GM19035 (cell line): ENCODE measurements at regions not wholly inside any gene's neighbourhood (a gene's known extent, or its start where the extent isn't known, plus 50 kb on each side); places are given as distances from the start of the nearest gene placed in this dataset.
"Not testable (repeated sequence)": the region's sequence is repeated elsewhere in the genome, so short reads cannot be mapped to it uniquely, and the experiment has no call there.

Source experiments
- ATAC-seq: cut with Tn5 transposase; IDR thresholded peaks from one replicate; pipeline ENCODE4 v1.9.1; 2021; ENCODE audit not compliant: unreplicated experiment

- no peak for ATAC-seq
Measured at GRCh38 chr5:32916648-32917047, 205.5 kb downstream of the NPR3 start.

GRCh38 chr5:32928761-32929160 lies 217.6 kb downstream of the NPR3 start:
- no peak for ATAC-seq

GRCh38 chr5:32931438-32931837 lies 220.3 kb downstream of the NPR3 start:
- not testable (repeated sequence) for ATAC-seq

DNA sequence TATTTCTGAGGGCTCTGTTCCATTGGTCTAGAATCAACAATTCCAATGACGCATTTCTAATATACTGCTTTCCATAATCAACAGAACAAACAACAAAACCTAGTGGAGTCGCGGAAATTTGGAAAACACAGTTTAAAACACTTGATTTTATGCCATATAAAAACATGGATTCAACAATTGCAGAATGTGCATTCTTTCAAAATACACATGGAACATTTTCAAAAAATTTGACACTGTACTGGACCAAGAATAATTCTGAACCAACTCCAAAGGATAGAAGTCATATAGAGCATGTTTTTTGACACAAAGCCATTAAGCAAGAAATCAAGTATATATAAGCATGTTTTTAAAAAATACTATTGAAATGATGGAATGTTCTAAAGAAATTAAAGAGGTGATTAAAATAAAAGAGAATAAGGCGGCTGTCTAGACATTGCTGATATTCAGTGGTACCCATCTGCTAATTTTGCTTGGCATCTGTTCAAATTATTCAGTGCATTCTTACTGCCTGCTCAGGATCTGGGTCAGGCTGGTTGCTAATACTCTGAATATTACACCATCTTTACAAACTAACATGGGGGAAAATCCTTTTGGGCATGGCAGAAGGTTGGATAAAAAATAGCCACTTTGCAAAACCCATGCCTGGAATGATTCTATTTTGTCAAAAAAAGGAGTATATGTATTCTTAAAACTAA lies 221.3 kb downstream of the NPR3 start:
- ATAC-seq, result no peak

DNA sequence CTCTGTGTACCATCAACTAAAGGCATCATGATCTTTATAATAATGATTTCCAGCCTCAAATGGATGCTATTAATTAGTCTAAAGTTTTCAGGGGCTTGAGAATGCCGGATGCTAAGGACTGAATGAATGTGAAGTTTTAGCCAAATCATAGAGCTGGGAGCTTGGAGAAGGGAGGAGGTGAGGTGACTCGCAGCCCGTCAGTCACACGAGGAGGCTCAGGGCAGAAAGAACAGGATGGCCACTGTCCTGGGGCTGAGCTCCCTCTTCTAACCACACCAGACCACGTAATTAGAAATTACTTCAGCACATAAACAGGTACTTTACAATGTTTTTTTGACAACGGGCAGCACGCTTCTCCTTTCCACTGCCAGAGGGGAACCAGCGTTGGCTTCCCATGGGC lies 222.6 kb downstream of the NPR3 start:
- ATAC-seq, result no peak

DNA sequence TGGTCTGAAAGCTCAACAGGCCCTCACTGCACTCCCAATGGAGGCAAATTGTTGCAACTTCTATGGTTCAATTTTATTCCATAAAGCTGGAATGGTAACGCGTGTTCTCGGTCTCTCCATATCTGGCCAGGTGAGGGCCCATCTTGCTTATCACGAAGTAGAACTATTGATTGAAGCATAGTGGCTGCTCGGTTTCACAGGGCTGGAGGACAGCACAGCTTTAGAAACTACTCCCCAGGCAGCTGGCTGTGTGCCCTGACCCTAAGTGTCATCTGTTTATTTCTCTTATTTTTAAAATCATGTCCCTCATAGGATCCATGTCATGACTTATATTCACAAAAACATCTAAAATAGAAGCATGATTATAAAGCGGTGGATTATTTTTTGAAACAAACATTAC lies 223.4 kb downstream of the NPR3 start:
- no peak for ATAC-seq

DNA sequence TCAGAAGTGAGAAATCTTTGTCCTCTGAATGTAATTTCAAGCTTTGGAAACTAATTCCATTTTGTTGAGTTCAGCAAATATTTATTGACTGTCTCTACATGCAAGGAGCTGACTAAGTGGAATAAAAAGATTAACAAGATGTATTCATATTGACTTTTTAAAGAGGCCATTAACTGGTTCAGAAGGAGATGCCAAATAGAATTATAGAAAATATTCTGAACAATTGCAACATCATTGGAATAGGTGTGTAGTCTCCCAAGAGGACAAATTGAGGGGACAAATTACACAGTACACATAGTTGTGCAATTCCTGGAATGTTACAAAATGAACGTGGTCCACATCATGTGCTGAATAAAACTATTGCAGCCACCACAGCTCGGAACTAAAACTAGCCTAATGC lies 224.2 kb downstream of the NPR3 start:
- no peak for ATAC-seq

- no peak for ATAC-seq
Measured at GRCh38 chr5:32936329-32936728, 225.2 kb downstream of the NPR3 start.

GRCh38 chr5:32942225-32942989 lies 231.3 kb downstream of the NPR3 start:
- peak; percentile 77 for ATAC-seq

- ATAC-seq, result no peak
Measured at GRCh38 chr5:32949286-32949970, 238.3 kb downstream of the NPR3 start.

- ATAC-seq, result no peak
Measured at GRCh38 chr5:32951003-32951402, 239.9 kb downstream of the NPR3 start.

- no peak for ATAC-seq
Measured at GRCh38 chr5:32951878-32952277, 240.8 kb downstream of the NPR3 start.

GRCh38 chr5:32952421-32952820 lies 241.3 kb downstream of the NPR3 start:
- ATAC-seq, result not testable (repeated sequence)

DNA sequence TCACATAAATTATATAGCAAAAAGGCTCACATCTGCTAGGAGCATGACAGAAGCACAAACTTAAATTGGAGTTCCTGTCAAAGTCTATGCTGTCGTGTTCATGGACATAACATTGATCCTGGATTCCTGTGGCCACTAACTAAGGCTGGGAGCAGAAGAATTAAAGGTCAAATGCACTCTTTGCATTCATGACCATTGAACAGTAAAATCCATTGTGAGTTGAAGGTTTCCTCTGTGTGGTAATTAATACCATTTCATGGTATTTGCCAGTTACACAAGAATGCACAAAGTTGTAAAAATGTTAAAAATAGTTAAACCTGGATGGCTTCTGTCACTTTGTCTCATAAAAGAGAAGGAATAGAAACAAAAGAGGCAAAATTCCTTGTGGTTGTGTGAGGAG lies 242.6 kb downstream of the NPR3 start:
- no peak for ATAC-seq

DNA sequence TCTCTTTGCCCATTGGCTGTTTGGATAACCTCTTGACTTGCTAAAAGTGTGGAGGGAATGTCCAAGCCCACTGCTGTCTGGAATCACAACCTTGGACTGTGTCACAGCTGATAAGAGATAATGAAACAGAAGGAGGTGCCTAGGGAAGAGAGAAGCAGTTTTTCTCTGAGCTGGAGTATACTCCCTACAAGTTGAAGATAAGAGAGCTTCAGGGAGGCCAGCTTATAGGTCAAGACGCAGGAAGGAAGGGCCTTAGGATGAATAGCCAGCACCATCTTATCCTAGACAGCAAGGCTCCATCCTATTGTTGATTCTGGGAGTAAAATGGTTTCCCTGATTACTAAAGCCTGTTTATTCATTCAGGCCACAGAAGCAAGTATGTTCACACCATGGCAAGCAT lies 244.7 kb downstream of the NPR3 start:
- no peak for ATAC-seq

GRCh38 chr5:32960340-32961058 lies 249.4 kb downstream of the NPR3 start:
- ATAC-seq, result no peak

DNA sequence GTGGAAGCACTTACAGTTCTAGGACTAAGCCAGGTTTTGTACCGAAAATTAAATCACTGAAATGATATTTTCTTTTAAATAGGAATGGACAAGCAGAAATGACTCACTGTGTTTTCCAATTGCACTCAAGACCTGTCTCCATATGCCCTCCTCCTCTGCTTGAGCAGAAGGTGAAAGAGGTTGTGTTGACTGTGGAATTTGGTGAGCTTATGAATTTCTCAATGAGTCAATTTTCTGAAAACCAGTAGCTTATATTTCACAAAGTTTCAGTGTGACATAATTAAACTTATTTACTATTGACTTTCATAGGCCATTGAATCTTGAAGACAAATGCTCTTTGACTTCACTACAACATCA lies 249.9 kb downstream of the NPR3 start:
- no peak for ATAC-seq

GRCh38 chr5:32964261-32964660 lies 253.1 kb downstream of the NPR3 start:
- no peak for ATAC-seq

- no peak for ATAC-seq
Measured at GRCh38 chr5:32973646-32974045, 262.5 kb downstream of the NPR3 start.

DNA sequence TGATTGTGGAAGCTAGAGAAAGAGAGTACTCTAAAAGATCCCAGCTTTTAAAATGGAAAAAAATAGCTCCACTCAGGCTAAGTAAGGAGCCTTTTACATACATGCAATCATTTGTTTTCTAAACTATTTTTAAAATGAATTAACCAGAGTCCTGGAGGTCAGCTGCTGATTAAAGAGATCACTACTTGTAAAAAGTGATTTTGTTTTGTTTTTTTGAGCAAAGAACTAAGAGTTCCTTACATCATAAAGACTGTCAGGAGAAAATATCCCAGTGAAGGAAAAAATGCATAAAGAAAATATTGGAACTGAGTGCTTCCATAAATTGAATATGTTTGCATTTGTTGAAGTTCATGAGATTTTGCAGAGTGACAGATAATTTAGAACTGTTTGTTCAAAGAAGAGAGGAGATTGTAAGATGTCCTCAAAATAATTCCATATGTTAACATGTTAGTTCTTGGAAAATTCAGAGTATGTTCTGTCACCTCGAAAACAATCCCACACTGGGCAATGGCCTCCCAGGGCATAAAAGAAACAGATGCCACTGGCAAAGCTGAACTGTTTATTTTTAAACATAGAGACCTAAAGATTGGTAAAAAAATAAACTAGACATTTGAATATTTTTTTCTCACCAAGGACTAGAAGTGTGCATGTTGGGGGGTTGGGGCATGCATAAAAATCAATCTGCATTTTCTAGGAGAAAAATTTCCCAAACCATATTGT lies 264.7 kb downstream of the NPR3 start:
- no peak for ATAC-seq

DNA sequence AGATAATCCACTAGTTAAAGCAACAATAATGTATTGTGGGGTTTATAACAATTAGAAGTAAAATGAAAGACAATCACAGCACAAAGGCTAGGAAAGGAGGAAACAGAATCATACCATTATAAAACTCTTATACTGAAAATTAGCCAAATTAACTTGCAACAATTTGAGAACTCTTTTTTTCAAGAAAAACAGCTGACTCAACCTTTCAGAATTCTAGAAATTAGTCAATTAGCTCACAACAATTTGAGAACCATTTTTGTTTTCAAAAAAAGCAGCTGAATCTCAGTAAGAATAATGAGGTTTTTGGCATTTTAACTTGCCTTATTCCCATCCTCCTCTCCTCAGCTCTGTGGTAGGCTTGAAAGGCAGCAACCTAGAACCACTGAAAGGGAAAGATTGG lies 269.9 kb downstream of the NPR3 start:
- ATAC-seq, result no peak
